Loucy (cell line): ENCODE measurements at regions not wholly inside any gene's neighbourhood (a gene's known extent, or its start where the extent isn't known, plus 50 kb on each side); places are given as distances from the start of the nearest gene placed in this dataset.

Experiments used
- H2AFZ ChIP-seq: fragments of 200-600 bp; sonication (generic); 2 replicates; pipeline ENCODE4 v1.6.0; 2016; ENCODE audit warnings: antibody characterized with exemption, mild to moderate bottlenecking, low read length, moderate library complexity
- H3F3A ChIP-seq: fragments of 200-600 bp; 2 replicates; pipeline ENCODE4 v1.6.0; 2016; ENCODE audit warnings: antibody characterized with exemption, low read depth, mild to moderate bottlenecking
- H3K27me3 ChIP-seq: fragments of 200-600 bp; sonication (generic); 2 replicates; pipeline ENCODE4 v1.6.1; 2014; ENCODE audit warnings: low read length, mild to moderate bottlenecking; ENCODE audit not compliant: insufficient read depth, poor library complexity, severe bottlenecking
- H3K36me3 ChIP-seq: fragments of 200-600 bp; sonication (generic); 2 replicates; pipeline ENCODE4 v1.6.1; 2016; ENCODE audit warnings: low read length; ENCODE audit not compliant: insufficient read depth
- H3K4me1 ChIP-seq: fragments of 200-600 bp; sonication (generic); 2 replicates; pipeline ENCODE4 v1.5.1; 2014; ENCODE audit warnings: low read length, mild to moderate bottlenecking; ENCODE audit not compliant: insufficient read depth, poor library complexity, severe bottlenecking
- H3K4me2 ChIP-seq: fragments of 200-600 bp; sonication (generic); 2 replicates; pipeline ENCODE4 v1.6.0; 2014; ENCODE audit warnings: antibody characterized with exemption, low read length, low read depth, mild to moderate bottlenecking; ENCODE audit not compliant: poor library complexity, severe bottlenecking
- H3K4me3 ChIP-seq: fragments of 200-600 bp; sonication (generic); 2 replicates; pipeline ENCODE4 v1.5.1; 2014; ENCODE audit warnings: low read length, mild to moderate bottlenecking, mixed read lengths; ENCODE audit not compliant: poor library complexity, severe bottlenecking
- H3K79me2 ChIP-seq: fragments of 200-600 bp; sonication (generic); 2 replicates; pipeline ENCODE4 v1.6.1; 2014; ENCODE audit warnings: low read length; ENCODE audit not compliant: insufficient read depth
- H3K9ac ChIP-seq: fragments of 200-600 bp; sonication (generic); 2 replicates; pipeline ENCODE4 v1.6.0; 2014; ENCODE audit warnings: mild to moderate bottlenecking, low read depth, low read length, moderate library complexity; ENCODE audit not compliant: poor library complexity, severe bottlenecking
- H3K9me2 ChIP-seq: fragments of 200-600 bp; sonication (generic); replicated peaks from 2 replicates; pipeline ENCODE4 v1.6.1; 2016; ENCODE audit warnings: low read depth, low read length, mixed read lengths
- H3K9me3 ChIP-seq: fragments of 200-600 bp; sonication (generic); 2 replicates; pipeline ENCODE4 v1.6.1; 2014; ENCODE audit warnings: mild to moderate bottlenecking, antibody characterized with exemption, low read length, low read depth; ENCODE audit not compliant: insufficient read depth
- H4K20me1 ChIP-seq: fragments of 200-600 bp; sonication (generic); 2 replicates; pipeline ENCODE4 v1.6.0; 2014; ENCODE audit warnings: antibody characterized with exemption, low read length, mild to moderate bottlenecking; ENCODE audit not compliant: insufficient read depth, poor library complexity, severe bottlenecking
- EZH2phosphoT487 ChIP-seq: fragments of 200-600 bp; IDR thresholded peaks from 2 replicates; pipeline ENCODE4 v1.6.1; 2018; ENCODE audit warnings: antibody characterized with exemption, mild to moderate bottlenecking, moderate library complexity, borderline replicate concordance
- TF ChIP-seq, protein P1 (sequence below): fragments of 200-600 bp; sonication (generic); conservative IDR thresholded peaks from 2 replicates; pipeline ENCODE4 v1.5.1; 2014; ENCODE audit warnings: mild to moderate bottlenecking, antibody characterized with exemption, low read length

DNA sequence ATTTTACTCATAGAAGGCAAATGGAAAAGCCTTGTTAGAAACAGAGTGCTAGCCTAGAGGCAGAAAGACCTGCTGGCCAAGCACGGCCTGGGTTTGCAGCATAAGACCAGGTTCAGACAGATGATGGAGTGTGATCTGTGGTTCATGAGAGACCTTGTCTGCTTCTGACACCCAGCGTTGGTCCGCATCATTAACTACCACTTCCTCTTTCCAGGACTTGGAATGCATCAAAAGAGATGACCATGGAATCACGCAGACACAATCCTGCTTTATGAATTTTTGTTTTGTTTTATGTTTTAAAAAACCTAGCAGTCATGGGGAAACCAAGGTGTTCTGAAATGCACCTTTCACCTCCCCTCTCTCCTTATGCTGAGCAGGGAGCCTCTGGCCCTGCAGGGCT lies 76.8 kb upstream of the SYNDIG1 start:
- Histone ChIP-seq H3K4me3 (no peak overlapping the region), H3K27me3 (no peaks in the 10 kb centered on the region), H3K36me3 (no peaks in the 10 kb centered on the region), H4K20me1 (no peaks in the 10 kb centered on the region), H3K4me2 (no peak overlapping the region), H2AFZ (no peak overlapping the region), H3K79me2 (no peaks in the 10 kb centered on the region), H3K9me3 (no peaks in the 10 kb centered on the region), H3K4me1 (peaks cover 21% of the 10 kb centered on the region), H3K9me2 (no peaks in the 10 kb centered on the region), H3K9ac (no peak overlapping the region), H3F3A (no peaks in the 10 kb centered on the region)
- TF ChIP-seq, protein P1, sequence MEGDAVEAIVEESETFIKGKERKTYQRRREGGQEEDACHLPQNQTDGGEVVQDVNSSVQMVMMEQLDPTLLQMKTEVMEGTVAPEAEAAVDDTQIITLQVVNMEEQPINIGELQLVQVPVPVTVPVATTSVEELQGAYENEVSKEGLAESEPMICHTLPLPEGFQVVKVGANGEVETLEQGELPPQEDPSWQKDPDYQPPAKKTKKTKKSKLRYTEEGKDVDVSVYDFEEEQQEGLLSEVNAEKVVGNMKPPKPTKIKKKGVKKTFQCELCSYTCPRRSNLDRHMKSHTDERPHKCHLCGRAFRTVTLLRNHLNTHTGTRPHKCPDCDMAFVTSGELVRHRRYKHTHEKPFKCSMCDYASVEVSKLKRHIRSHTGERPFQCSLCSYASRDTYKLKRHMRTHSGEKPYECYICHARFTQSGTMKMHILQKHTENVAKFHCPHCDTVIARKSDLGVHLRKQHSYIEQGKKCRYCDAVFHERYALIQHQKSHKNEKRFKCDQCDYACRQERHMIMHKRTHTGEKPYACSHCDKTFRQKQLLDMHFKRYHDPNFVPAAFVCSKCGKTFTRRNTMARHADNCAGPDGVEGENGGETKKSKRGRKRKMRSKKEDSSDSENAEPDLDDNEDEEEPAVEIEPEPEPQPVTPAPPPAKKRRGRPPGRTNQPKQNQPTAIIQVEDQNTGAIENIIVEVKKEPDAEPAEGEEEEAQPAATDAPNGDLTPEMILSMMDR: no peak
- no peak for TF ChIP-seq EZH2phosphoT487

DNA sequence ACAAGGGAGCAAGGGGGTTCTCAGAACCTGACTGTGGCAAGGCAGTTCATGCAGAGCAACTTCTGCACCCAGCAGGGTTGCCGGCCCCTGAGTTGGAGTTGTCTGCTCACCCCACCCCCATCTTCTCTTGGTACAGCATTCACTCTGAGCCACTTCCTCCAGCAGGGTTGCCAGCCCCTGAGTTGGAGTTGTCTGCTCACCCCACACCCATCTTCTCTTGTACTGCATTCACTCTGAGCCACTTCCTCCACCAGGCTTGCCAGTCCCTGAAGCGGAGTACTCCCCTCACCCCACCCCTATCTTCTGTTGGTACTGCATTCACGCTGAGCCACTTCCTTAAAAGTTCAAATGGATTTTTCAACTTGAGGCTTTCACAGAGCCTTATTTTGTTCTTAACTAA lies 79.7 kb upstream of the SYNDIG1 start:
- no peaks in the 10 kb centered on the region for H3K9me3 ChIP-seq
- H3K4me3 ChIP-seq: peak overlapping the region; percentile 27
- H3K4me1 ChIP-seq: peaks cover 21% of the 10 kb centered on the region
- H3K9ac ChIP-seq: peak overlapping the region; percentile 61
- no peak for TF ChIP-seq EZH2phosphoT487
- TF ChIP-seq, protein P1: no peak
- no peaks in the 10 kb centered on the region for H3K79me2 ChIP-seq
- peak overlapping the region; percentile 65 for H2AFZ ChIP-seq
- peak overlapping the region; percentile 51 for H3K4me2 ChIP-seq
- no peaks in the 10 kb centered on the region for H3F3A ChIP-seq
- no peaks in the 10 kb centered on the region for H3K9me2 ChIP-seq
- H3K36me3 ChIP-seq: no peaks in the 10 kb centered on the region
- H3K27me3 ChIP-seq: no peaks in the 10 kb centered on the region
- H4K20me1 ChIP-seq: no peaks in the 10 kb centered on the region

DNA sequence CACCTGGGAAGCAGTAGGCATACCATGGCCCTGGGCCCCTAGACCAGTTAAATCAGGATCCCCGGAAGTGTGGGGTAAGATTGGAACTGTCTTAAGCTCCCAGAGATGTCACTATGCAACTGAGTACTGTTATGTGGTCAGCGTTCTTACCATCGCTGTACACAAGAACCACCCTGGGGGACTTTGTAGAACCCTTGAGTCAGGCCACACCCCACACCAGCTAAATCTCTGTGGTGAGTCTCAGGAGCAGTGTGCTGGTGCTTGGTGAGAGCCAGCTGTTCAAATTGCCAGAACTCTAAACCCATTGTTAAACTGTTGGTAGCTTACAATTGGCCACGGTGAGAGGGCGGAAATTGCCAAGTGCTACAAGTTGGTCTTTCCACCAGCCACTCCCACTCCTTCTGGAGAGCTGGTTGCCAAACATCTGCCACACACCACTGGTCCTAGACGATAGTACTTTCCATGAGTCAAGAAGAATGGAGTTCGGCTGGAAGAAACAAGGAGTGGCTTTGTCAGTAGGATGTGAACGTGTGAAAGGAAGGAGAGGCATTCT lies 80.5 kb upstream of the SYNDIG1 start:
- Histone ChIP-seq H4K20me1 (no peaks in the 10 kb centered on the region), H3K4me1 (peaks cover 21% of the 10 kb centered on the region), H3K4me3 (peak overlapping the region; percentile 26), H3K9me2 (no peaks in the 10 kb centered on the region), H3F3A (no peaks in the 10 kb centered on the region), H3K27me3 (no peaks in the 10 kb centered on the region), H2AFZ (peak overlapping the region; percentile 65; the same call in 1 of the 2 replicates), H3K4me2 (peak overlapping the region; percentile 51), H3K9ac (peak overlapping the region; percentile 61), H3K36me3 (no peaks in the 10 kb centered on the region), H3K79me2 (no peaks in the 10 kb centered on the region), H3K9me3 (no peaks in the 10 kb centered on the region)
- TF ChIP-seq EZH2phosphoT487: no peak
- TF ChIP-seq, protein P1: no peak
